ENCODE measurements at regions not wholly inside any gene's neighbourhood (a gene's known extent, or its start where the extent isn't known, plus 50 kb on each side); places are given as distances from the start of the nearest gene placed in this dataset.

- TF ChIP-seq, protein P1, sequence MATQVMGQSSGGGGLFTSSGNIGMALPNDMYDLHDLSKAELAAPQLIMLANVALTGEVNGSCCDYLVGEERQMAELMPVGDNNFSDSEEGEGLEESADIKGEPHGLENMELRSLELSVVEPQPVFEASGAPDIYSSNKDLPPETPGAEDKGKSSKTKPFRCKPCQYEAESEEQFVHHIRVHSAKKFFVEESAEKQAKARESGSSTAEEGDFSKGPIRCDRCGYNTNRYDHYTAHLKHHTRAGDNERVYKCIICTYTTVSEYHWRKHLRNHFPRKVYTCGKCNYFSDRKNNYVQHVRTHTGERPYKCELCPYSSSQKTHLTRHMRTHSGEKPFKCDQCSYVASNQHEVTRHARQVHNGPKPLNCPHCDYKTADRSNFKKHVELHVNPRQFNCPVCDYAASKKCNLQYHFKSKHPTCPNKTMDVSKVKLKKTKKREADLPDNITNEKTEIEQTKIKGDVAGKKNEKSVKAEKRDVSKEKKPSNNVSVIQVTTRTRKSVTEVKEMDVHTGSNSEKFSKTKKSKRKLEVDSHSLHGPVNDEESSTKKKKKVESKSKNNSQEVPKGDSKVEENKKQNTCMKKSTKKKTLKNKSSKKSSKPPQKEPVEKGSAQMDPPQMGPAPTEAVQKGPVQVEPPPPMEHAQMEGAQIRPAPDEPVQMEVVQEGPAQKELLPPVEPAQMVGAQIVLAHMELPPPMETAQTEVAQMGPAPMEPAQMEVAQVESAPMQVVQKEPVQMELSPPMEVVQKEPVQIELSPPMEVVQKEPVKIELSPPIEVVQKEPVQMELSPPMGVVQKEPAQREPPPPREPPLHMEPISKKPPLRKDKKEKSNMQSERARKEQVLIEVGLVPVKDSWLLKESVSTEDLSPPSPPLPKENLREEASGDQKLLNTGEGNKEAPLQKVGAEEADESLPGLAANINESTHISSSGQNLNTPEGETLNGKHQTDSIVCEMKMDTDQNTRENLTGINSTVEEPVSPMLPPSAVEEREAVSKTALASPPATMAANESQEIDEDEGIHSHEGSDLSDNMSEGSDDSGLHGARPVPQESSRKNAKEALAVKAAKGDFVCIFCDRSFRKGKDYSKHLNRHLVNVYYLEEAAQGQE (IDR thresholded peaks at IDR 0.05; ENCODE audit: insufficient read depth in 1 of 2, low read depth in 2 of 2, low read length in 2 of 2), result no peak
- no peak for TF ChIP-seq SIN3A (IDR thresholded peaks at IDR 0.05; ENCODE audit: borderline replicate concordance, insufficient read depth, low read length)
- no peak for TF ChIP-seq POLR2AphosphoS5 (IDR thresholded peaks at IDR 0.05; ENCODE audit: low read depth, low read length)
- TF ChIP-seq FOXP2 (optimal IDR thresholded peaks at IDR 0.05; ENCODE audit: borderline replicate concordance, extremely low read depth, extremely low read length, insufficient read depth), result no peak
- TF ChIP-seq TAF1 (IDR thresholded peaks at IDR 0.05; ENCODE audit: borderline replicate concordance, insufficient read depth, low read length), result no peak
These were observed 80.5 kb downstream of the VEGFA start for GRCh38 chr6:43850314-43851203.

GRCh38 chr6:43849844-43850243 is 79.8 kb downstream of the VEGFA start:
- no peak for TF ChIP-seq SIN3A (IDR thresholded peaks at IDR 0.05; ENCODE audit: borderline replicate concordance, insufficient read depth, low read length)
- TF ChIP-seq TAF1 (IDR thresholded peaks at IDR 0.05; ENCODE audit: borderline replicate concordance, insufficient read depth, low read length), result no peak
- TF ChIP-seq FOXP2 (optimal IDR thresholded peaks at IDR 0.05; ENCODE audit: borderline replicate concordance, extremely low read depth, extremely low read length, insufficient read depth), result no peak

DNA sequence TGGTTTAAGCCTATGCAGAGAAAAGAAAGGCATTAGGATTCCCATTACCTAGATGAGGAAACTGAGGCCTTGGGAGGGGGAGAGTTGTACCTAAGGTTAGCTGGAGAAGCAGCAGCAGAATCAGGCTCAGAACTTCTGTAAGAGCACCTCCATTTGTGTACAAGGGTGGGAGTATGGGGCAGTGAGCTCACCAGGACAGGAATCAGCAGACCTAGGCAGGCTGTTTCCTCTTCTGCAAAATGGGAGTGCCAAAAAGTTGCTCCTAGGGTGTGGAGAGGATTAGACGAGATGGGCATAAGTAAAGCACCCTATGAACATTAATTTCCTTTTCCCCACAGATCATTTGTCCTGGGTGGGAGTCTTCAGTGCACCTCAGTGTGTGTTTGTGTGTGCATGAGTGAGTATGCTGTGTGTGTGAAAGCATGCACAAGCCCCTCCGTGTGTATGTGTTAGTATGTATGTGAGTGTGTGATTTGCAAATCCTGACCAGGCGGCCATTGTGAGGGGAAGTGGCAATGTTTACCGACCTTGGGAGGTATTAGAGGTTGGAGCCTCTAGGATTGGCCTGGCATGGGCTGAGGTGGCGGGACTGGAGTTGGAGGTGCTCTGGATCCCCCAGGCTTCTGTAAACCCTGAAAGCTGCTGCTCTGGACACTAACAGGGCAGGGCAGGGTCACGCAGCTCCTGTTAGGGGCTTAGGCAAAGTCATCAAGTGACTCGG is 78.8 kb downstream of the VEGFA start:
- no peak for TF ChIP-seq FOXP2 (optimal IDR thresholded peaks at IDR 0.05; ENCODE audit: borderline replicate concordance, extremely low read depth, extremely low read length, insufficient read depth)
- TF ChIP-seq, protein P1 (IDR thresholded peaks at IDR 0.05; ENCODE audit: insufficient read depth in 1 of 2, low read depth in 2 of 2, low read length in 2 of 2), result no peak
- TF ChIP-seq TAF1 (IDR thresholded peaks at IDR 0.05; ENCODE audit: borderline replicate concordance, insufficient read depth, low read length), result no peak
- TF ChIP-seq POLR2AphosphoS5 (IDR thresholded peaks at IDR 0.05; ENCODE audit: low read depth, low read length), result no peak
- no peak for TF ChIP-seq SIN3A (IDR thresholded peaks at IDR 0.05; ENCODE audit: borderline replicate concordance, insufficient read depth, low read length)

GRCh38 chr6:43847741-43848630 is 78.0 kb downstream of the VEGFA start:
- no peak for TF ChIP-seq SIN3A (IDR thresholded peaks at IDR 0.05; ENCODE audit: borderline replicate concordance, insufficient read depth, low read length)
- TF ChIP-seq TAF1 (IDR thresholded peaks at IDR 0.05; ENCODE audit: borderline replicate concordance, insufficient read depth, low read length), result no peak
- TF ChIP-seq FOXP2 (optimal IDR thresholded peaks at IDR 0.05; ENCODE audit: borderline replicate concordance, extremely low read depth, extremely low read length, insufficient read depth), result no peak

DNA sequence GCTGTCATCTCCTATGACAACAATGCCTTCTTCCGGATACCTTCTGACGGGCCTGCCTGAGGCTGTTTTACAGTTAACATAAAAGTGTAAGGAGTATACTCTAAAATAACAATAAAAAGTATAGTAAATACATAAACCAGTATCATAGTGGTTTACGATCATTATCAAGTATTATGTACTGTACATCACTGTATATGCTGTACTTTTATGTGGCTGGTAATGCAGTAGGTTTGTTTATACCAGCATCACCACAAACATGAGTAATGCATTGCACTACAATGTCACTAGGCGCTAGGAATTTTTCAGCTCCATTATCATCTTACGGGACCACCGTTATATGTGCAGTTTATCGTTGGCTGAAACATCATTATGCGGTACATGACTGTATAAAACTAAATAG is 76.5 kb downstream of the VEGFA start:
- TF ChIP-seq TAF1 (IDR thresholded peaks at IDR 0.05; ENCODE audit: borderline replicate concordance, insufficient read depth, low read length) (no peak), FOXP2 (optimal IDR thresholded peaks at IDR 0.05; ENCODE audit: borderline replicate concordance, extremely low read depth, extremely low read length, insufficient read depth) (no peak), POLR2AphosphoS5 (IDR thresholded peaks at IDR 0.05; ENCODE audit: low read depth, low read length) (no peak), SIN3A (IDR thresholded peaks at IDR 0.05; ENCODE audit: borderline replicate concordance, insufficient read depth, low read length) (no peak)
- TF ChIP-seq, protein P1 (IDR thresholded peaks at IDR 0.05; ENCODE audit: insufficient read depth in 1 of 2, low read depth in 2 of 2, low read length in 2 of 2), result no peak

All from PFSK-1 (cell line).